ENCODE measurements at regions not wholly inside any gene's neighbourhood (a gene's known extent, or its start where the extent isn't known, plus 50 kb on each side); places are given as distances from the start of the nearest gene placed in this dataset.
A peak's percentile ranks its signal among the peaks of the same experiment; 100 is the strongest.

GRCh38 chr6:152879681-152880080, 103.2 kb downstream of the FBXO5 start:
- Histone ChIP-seq H3K4me1 (ENCODE audit: control insufficient read depth in 1 of 2, insufficient read depth in 1 of 2, low read depth in 1 of 2, low read length in 1 of 2) (peaks cover 0 to 4% of the 10 kb centered on the region in 2 experiments), H3K4me3 (ENCODE audit: low read depth in 1 of 2, low read length in 1 of 2) (no peak overlapping the region), H3K9me3 (no peaks in the 10 kb centered on the region), H3K27me3 (no peaks in the 10 kb centered on the region), H3K36me3 (no peaks in the 10 kb centered on the region), H3K27ac (peak overlapping the region; percentile 29)
- TF ChIP-seq CTCF (IDR thresholded peaks at IDR 0.05): no peak

GRCh38 chr6:152893187-152893586, 89.7 kb downstream of the FBXO5 start:
- peak overlapping the region; percentile 56 for H3K27ac ChIP-seq
- no peak for TF ChIP-seq CTCF (IDR thresholded peaks at IDR 0.05)

GRCh38 chr6:152896923-152897322, 85.9 kb downstream of the FBXO5 start:
- Histone ChIP-seq H3K27ac (no peak overlapping the region), H3K9me3 (no peaks in the 10 kb centered on the region), H3K27me3 (no peaks in the 10 kb centered on the region), H3K36me3 (no peaks in the 10 kb centered on the region), H3K4me1 (ENCODE audit: control insufficient read depth in 1 of 2, insufficient read depth in 1 of 2, low read depth in 1 of 2, low read length in 1 of 2) (peaks cover 9 to 25% of the 10 kb centered on the region in 2 experiments), H3K4me3 (ENCODE audit: low read depth in 1 of 2, low read length in 1 of 2) (no peak overlapping the region)
- TF ChIP-seq CTCF (IDR thresholded peaks at IDR 0.05): no peak

More at GRCh38 chr6:152893187-152893586, 89.7 kb downstream of the FBXO5 start:
- Histone ChIP-seq H3K27me3 (no peaks in the 10 kb centered on the region), H3K4me3 (ENCODE audit: low read depth in 1 of 2, low read length in 1 of 2) (no peak overlapping the region), H3K36me3 (no peaks in the 10 kb centered on the region), H3K4me1 (ENCODE audit: control insufficient read depth in 1 of 2, insufficient read depth in 1 of 2, low read depth in 1 of 2, low read length in 1 of 2) (peaks cover 9 to 27% of the 10 kb centered on the region in 2 experiments), H3K9me3 (no peaks in the 10 kb centered on the region)

DNA sequence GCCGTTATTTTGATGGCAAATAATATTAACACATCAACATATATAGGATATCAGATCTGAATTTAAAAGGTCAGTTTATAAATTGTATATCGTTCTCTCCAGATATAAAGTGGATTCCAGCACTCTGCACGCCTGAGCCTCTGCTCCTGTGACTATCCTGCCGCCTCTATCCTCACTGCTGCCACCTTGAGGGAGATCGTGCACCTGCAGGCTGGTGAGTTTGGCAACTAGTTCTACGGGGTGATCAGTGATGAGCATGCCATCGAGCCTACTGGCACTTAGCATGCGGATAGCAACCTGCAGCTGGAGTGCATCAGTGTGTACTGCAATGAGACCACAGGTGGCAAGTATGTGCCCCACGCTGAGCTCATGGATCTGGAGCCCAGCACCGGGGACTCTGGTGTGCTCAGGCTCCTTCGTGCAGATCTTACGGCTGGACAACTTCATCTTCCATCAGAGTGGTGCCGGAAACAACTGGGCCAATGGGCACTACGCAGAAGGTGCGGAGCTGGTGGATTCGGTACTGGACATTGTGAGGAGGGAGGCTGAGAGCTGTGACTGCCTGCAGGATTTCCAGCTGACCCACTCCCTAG, 84.9 kb downstream of the FBXO5 start:
- H3K27ac ChIP-seq: no peak overlapping the region
- H3K36me3 ChIP-seq: no peaks in the 10 kb centered on the region
- no peak overlapping the region for H3K4me3 ChIP-seq (ENCODE audit: low read depth in 1 of 2, low read length in 1 of 2)
- TF ChIP-seq CTCF (IDR thresholded peaks at IDR 0.05): peak; percentile 78
- no peaks in the 10 kb centered on the region for H3K27me3 ChIP-seq
- H3K4me1 ChIP-seq (ENCODE audit: control insufficient read depth in 1 of 2, insufficient read depth in 1 of 2, low read depth in 1 of 2, low read length in 1 of 2): peaks cover 9 to 25% of the 10 kb centered on the region in 2 experiments
- H3K9me3 ChIP-seq: no peaks in the 10 kb centered on the region

DNA sequence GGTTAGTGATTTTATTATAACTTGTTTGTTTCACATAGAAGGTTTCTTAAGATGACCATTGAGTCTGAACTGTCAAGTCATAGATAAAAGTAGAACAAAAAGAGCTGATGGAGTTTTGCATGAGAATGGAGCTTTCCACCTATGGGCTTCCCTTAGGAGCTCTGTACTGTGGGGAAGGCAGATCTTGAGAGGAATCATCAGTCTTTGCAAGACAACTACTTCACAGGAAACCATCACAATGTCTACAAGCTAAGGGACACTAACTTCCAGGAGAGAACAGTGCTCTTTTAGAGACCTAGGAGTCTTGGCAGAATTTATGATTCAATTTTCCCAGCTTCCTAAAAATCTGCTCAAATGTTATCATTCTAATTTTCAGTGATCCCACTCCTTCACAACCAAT, 78.2 kb downstream of the FBXO5 start:
- no peak overlapping the region for H3K27ac ChIP-seq
- H3K36me3 ChIP-seq: no peaks in the 10 kb centered on the region
- no peaks in the 10 kb centered on the region for H3K9me3 ChIP-seq
- TF ChIP-seq CTCF (IDR thresholded peaks at IDR 0.05): no peak
- peaks cover 5 to 35% of the 10 kb centered on the region in 2 experiments for H3K4me1 ChIP-seq (ENCODE audit: control insufficient read depth in 1 of 2, insufficient read depth in 1 of 2, low read depth in 1 of 2, low read length in 1 of 2)
- no peak overlapping the region for H3K4me3 ChIP-seq (ENCODE audit: low read depth in 1 of 2, low read length in 1 of 2)
- peaks cover 24% of the 10 kb centered on the region for H3K27me3 ChIP-seq

Data from neutrophil (primary cell).